ENCODE measurements at regions not wholly inside any gene's neighbourhood (a gene's known extent, or its start where the extent isn't known, plus 50 kb on each side); places are given as distances from the start of the nearest gene placed in this dataset.

DNA sequence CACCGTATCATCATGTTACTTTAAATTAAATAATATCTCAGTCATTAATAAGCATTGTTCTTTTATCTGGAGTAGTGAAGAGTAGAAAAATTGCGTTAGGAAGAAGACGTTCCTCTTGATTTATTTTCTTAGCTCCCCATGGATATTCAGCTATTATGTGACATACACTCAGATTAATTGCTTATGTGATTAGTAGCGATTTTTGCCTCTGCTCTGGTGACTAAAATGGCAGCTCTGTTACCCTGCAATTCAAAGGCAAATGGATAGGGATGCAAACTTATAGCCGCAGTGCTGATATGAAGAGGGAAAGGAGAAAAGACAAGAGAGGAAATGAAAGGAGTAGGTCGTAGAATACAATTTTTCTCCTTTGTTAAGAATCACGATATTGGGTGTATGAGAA lies 188.4 kb upstream of the MALRD1 start:
- Histone ChIP-seq H3K27me3 (no peaks in the 10 kb centered on the region), H3K9me3 (no peaks in the 10 kb centered on the region), H3K4me1 (no peaks in the 10 kb centered on the region), H3K27ac (no peak overlapping the region), H3K36me3 (ENCODE audit: low read depth, missing control alignments) (no peaks in the 10 kb centered on the region), H3K4me3 (no peak overlapping the region)
- 70 to 75% methylated on average over 7 of the region's 7 CpGs for WGBS, 2 donors
- DNase-seq, result no peak
- intact Hi-C loops (cut with DNase I; ENCODE audit: low total_unique reads), result no loop called here
- TF ChIP-seq, protein P1, sequence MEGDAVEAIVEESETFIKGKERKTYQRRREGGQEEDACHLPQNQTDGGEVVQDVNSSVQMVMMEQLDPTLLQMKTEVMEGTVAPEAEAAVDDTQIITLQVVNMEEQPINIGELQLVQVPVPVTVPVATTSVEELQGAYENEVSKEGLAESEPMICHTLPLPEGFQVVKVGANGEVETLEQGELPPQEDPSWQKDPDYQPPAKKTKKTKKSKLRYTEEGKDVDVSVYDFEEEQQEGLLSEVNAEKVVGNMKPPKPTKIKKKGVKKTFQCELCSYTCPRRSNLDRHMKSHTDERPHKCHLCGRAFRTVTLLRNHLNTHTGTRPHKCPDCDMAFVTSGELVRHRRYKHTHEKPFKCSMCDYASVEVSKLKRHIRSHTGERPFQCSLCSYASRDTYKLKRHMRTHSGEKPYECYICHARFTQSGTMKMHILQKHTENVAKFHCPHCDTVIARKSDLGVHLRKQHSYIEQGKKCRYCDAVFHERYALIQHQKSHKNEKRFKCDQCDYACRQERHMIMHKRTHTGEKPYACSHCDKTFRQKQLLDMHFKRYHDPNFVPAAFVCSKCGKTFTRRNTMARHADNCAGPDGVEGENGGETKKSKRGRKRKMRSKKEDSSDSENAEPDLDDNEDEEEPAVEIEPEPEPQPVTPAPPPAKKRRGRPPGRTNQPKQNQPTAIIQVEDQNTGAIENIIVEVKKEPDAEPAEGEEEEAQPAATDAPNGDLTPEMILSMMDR (IDR thresholded peaks at IDR 0.05), result no peak
- TF ChIP-seq POLR2A (IDR thresholded peaks at IDR 0.05), result no peak

DNA sequence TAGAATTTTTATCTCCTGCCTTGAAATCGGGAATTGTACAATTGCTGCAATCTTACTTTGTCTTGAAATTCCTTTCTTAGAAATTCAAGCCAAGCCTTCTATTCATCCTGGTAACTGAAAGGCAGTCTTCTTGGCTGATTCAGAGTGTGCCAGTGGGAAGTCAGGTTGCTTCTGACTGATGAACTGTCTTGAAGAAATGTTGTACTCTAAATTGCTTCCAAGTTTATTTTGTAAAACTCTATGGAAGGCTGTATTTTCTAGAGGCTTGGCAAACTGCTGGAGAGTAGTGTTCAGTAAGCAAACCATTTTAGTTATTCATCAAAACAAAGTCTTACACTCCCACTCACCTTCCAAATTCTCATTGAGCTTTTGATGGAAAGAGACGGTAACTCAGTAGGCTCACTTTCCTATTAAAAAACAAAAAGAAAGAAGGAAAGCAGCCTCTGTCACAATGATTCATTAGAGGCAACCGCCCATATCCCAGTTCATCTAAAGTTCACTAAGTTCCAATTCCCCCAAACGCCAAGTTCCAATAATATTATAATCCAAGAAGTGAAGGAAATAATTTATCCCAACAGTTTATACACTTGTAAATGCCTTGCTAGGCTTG lies 187.9 kb upstream of the MALRD1 start:
- no peak for TF ChIP-seq POLR2A (IDR thresholded peaks at IDR 0.05)
- TF ChIP-seq, protein P1 (IDR thresholded peaks at IDR 0.05), result no peak
- no peaks in the 10 kb centered on the region for H3K4me1 ChIP-seq
- intact Hi-C loops (cut with DNase I; ENCODE audit: low total_unique reads), result no loop called here

DNA sequence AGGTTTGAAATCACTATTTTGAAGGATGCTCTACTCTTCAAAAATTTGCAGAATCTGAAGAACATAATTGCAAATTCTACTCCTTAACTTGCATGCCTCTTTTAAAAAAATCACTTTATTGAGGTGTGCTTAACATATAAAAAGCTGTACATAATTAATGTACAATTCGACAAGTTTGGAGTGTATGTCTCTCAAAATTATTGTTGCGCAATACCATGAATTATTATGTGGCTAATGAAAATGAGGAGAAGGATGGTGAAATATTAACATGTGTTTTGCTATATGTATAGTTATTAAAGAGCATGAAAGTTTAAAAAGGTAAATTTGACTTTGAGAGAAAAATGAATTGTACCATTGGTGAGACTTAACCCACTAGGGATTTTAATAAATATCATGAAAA lies 187.2 kb upstream of the MALRD1 start:
- no peak for DNase-seq
- intact Hi-C loops (cut with DNase I; ENCODE audit: low total_unique reads), result no loop called here
- TF ChIP-seq, protein P1 (IDR thresholded peaks at IDR 0.05), result no peak
- no peak for TF ChIP-seq POLR2A (IDR thresholded peaks at IDR 0.05)

More for the DNA sequence above, 187.9 kb upstream of the MALRD1 start:
- 39 to 40% methylated on average over 4 of the region's 4 CpGs for WGBS, 2 donors
- Histone ChIP-seq H3K36me3 (ENCODE audit: low read depth, missing control alignments) (no peaks in the 10 kb centered on the region), H3K4me3 (no peak overlapping the region), H3K9me3 (no peaks in the 10 kb centered on the region), H3K27me3 (no peaks in the 10 kb centered on the region), H3K27ac (no peak overlapping the region)
- DNase-seq, result no peak

DNA sequence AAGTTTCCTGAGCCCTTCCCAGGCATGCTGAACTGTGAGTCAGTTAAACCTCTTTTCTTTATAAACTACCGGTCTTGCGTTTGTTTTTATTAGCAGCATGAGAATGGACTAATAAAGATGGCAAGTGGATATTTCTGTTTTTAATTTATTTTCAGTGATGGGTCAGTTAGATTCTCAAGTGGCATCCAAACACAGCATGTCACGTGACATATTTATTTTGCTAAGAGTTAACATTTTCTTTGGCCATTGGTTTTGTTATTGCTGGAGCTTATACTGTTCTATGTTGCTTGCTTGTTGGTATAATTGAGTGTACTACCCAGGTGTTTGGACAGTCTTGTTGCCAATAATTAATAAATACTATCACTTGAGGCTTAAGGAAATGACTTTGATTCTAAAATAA lies 181.7 kb upstream of the MALRD1 start:
- H3K27me3 ChIP-seq, result no peaks in the 10 kb centered on the region
- no peak for DNase-seq
- no peaks in the 10 kb centered on the region for H3K4me1 ChIP-seq
- 88 to 90% methylated on average over 3 of the region's 3 CpGs for WGBS, 2 donors
- H3K27ac ChIP-seq, result no peak overlapping the region
- H3K9me3 ChIP-seq, result no peaks in the 10 kb centered on the region
- no peaks in the 10 kb centered on the region for H3K36me3 ChIP-seq (ENCODE audit: low read depth, missing control alignments)
- no peak for TF ChIP-seq POLR2A (IDR thresholded peaks at IDR 0.05)
- TF ChIP-seq, protein P1 (IDR thresholded peaks at IDR 0.05), result no peak
- H3K4me3 ChIP-seq, result no peak overlapping the region
- intact Hi-C loops (cut with DNase I; ENCODE audit: low total_unique reads), result no loop called here

More for the DNA sequence above, 187.2 kb upstream of the MALRD1 start:
- H3K36me3 ChIP-seq (ENCODE audit: low read depth, missing control alignments), result no peaks in the 10 kb centered on the region
- H3K9me3 ChIP-seq, result no peaks in the 10 kb centered on the region
- WGBS, 2 donors, result 95 to 96% methylated on average over 2 of the region's 2 CpGs
- H3K4me1 ChIP-seq, result no peaks in the 10 kb centered on the region
- no peaks in the 10 kb centered on the region for H3K27me3 ChIP-seq
- no peak overlapping the region for H3K27ac ChIP-seq
- H3K4me3 ChIP-seq, result no peak overlapping the region

DNA sequence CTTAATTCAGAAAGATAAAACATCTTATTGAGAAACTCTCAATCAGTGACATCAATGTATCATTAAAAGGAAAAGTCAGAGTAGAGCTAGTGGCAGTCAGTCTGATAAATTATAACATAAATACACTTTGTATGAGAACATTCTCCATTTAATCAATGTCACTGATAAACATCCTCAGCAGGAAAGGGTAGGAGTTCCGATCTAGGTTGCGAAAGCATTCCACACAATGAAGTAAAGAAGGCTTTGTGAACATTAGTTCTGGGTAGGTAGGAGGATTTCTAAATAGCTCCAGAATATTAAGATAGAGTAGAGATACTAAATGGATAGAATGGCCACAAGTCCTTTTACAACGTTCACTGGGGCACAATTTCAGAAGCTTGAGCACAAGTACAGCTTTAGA lies 179.7 kb upstream of the MALRD1 start:
- Histone ChIP-seq H3K27ac (no peak overlapping the region), H3K36me3 (ENCODE audit: low read depth, missing control alignments) (no peaks in the 10 kb centered on the region), H3K4me1 (peaks cover 7% of the 10 kb centered on the region), H3K27me3 (no peaks in the 10 kb centered on the region), H3K4me3 (no peak overlapping the region), H3K9me3 (no peaks in the 10 kb centered on the region)
- TF ChIP-seq POLR2A (IDR thresholded peaks at IDR 0.05), result no peak
- TF ChIP-seq, protein P1 (IDR thresholded peaks at IDR 0.05), result no peak
- no peak for DNase-seq
- intact Hi-C loops (cut with DNase I; ENCODE audit: low total_unique reads), result no loop called here
- WGBS, 2 donors, result 63 to 71% methylated on average over 3 of the region's 3 CpGs

Measured in testis (tissue), 2 donors.